ENCODE measurements at regions not wholly inside any gene's neighbourhood (a gene's known extent, or its start where the extent isn't known, plus 50 kb on each side); places are given as distances from the start of the nearest gene placed in this dataset.

DNA sequence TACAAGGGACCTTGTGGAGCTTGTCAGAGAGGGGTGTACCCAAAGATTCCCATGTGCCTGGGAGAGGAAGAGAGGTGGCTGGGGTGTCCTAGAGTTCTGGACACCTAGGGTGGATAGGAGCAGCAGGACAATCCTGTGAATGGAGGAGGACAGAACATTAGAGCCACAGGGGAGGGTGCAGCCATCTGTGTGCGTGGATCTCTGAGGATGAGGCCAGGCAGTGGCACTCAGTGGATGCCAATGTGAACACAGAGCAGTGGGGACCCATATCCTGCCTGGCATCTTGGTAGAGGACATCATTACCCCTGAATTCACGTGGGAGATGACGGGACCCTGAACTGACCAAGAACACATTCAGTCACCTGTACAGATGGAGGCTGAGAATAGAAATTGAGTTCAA, 205.3 kb downstream of the CD83 start:
- in situ Hi-C loops (cut with MboI; ENCODE audit: low sequenced_read_pairs in 4 of 4): no loop called here

DNA sequence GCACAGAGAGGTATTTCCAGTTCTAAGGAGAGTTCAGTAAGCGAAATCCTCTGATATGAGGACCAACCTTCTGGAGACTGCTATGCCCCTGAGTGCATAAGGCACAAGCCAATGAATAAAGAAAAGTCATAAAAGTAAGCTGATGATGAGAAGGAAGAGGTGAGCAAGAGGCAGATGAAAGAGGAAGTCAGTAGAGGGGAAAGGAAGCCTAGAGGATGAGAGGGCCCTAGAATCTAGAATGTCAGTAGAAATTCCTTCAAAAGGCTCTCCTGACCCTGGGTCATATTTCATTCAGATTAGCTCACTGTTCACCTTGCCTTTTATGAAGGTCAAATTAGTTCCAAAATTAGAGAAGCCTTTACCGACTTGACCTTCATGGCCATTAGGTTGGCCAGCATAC, 209.2 kb downstream of the CD83 start:
- Histone ChIP-seq H3K27me3 (no peaks in the 10 kb centered on the region), H3K27ac (no peak overlapping the region), H3K4me3 (no peak overlapping the region), H3K4me1 (no peaks in the 10 kb centered on the region), H3K36me3 (no peaks in the 10 kb centered on the region), H3K9me3 (no peaks in the 10 kb centered on the region)
- TF ChIP-seq, protein P1, sequence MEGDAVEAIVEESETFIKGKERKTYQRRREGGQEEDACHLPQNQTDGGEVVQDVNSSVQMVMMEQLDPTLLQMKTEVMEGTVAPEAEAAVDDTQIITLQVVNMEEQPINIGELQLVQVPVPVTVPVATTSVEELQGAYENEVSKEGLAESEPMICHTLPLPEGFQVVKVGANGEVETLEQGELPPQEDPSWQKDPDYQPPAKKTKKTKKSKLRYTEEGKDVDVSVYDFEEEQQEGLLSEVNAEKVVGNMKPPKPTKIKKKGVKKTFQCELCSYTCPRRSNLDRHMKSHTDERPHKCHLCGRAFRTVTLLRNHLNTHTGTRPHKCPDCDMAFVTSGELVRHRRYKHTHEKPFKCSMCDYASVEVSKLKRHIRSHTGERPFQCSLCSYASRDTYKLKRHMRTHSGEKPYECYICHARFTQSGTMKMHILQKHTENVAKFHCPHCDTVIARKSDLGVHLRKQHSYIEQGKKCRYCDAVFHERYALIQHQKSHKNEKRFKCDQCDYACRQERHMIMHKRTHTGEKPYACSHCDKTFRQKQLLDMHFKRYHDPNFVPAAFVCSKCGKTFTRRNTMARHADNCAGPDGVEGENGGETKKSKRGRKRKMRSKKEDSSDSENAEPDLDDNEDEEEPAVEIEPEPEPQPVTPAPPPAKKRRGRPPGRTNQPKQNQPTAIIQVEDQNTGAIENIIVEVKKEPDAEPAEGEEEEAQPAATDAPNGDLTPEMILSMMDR (IDR thresholded peaks at IDR 0.05 in 4 of 5, conservative IDR thresholded peaks at IDR 0.05 in 1 of 5): no peak
- no peak for TF ChIP-seq POLR2A (IDR thresholded peaks at IDR 0.05)
- intact Hi-C loops (cut with DNase I; ENCODE audit: low total_unique reads) (no loop called here), in situ Hi-C loops (cut with MboI; ENCODE audit: low sequenced_read_pairs in 4 of 4) (no loop called here)
- no peak for DNase-seq
- ATAC-seq: no peak

More for the DNA sequence above, 205.3 kb downstream of the CD83 start:
- no peak overlapping the region for H3K4me3 ChIP-seq
- H3K4me1 ChIP-seq: no peaks in the 10 kb centered on the region
- H3K9me3 ChIP-seq: no peaks in the 10 kb centered on the region
- H3K36me3 ChIP-seq: no peaks in the 10 kb centered on the region
- no peak for DNase-seq
- ATAC-seq: no peak
- H3K27me3 ChIP-seq: no peaks in the 10 kb centered on the region
- H3K27ac ChIP-seq: no peak overlapping the region
- intact Hi-C loops (cut with DNase I; ENCODE audit: low total_unique reads): no loop called here
- TF ChIP-seq POLR2A (IDR thresholded peaks at IDR 0.05): no peak
- TF ChIP-seq, protein P1 (IDR thresholded peaks at IDR 0.05 in 4 of 5, conservative IDR thresholded peaks at IDR 0.05 in 1 of 5): no peak

DNA sequence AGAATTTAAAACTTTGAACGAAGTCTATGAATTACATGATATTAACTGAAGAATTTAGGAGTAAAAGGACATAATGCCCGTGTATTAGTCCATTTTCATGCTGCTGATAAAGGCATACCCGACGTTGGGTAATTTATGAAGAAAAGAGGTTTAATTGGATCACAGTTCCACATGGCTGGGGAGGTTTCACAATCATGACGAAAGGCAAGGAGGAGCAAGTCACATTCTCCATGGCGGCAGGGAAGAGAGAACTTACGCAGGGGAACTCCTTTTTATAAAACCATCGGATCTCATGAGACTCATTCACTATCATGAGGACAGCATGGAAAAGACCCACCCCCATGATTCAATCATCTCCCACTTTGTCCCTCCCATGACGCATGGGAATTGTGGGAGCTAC, 210.6 kb downstream of the CD83 start:
- Histone ChIP-seq H3K27ac (no peak overlapping the region), H3K36me3 (no peaks in the 10 kb centered on the region), H3K27me3 (no peaks in the 10 kb centered on the region), H3K4me3 (no peak overlapping the region), H3K4me1 (no peaks in the 10 kb centered on the region), H3K9me3 (no peaks in the 10 kb centered on the region)
- in situ Hi-C loops (cut with MboI; ENCODE audit: low sequenced_read_pairs in 4 of 4) (no loop called here), intact Hi-C loops (cut with DNase I; ENCODE audit: low total_unique reads) (no loop called here)
- DNase-seq (no peak), ATAC-seq (no peak)
- TF ChIP-seq, protein P1 (IDR thresholded peaks at IDR 0.05 in 4 of 5, conservative IDR thresholded peaks at IDR 0.05 in 1 of 5): no peak
- TF ChIP-seq POLR2A (IDR thresholded peaks at IDR 0.05): no peak

DNA sequence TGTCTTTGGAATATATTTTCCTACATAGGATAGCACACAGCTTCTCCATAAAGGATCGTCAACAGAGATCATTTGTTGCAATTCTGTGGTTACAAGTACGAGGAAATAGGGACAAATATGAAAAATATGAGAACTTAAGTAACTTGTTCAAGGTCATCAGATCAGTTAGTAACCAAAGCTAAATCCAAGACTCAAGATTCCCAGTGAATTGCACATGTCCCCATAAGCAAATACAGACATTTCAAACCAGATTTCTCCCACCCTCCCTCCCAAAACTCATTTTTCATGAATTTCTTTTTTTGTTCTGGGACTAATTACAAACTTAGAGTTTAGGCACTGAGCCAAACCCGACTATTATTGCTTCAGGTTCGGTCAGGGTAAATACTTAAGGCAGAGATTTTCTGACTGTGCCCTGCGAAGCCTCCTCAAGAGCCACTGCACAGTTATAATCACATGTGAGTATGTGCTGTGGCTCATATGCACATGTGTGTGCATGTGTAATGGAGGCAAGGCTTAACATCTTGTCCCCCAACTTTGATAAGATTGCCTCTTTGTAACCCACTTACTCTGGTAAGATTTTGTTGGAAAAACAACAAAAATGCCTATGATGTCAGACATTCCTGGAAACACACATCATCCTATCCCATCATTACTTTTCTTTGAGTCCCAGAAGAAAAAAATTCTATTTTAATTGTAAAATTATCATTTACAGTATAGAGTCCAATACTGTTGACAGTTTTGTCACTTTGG, 216.2 kb downstream of the CD83 start:
- H3K9me3 ChIP-seq: no peaks in the 10 kb centered on the region
- H3K4me1 ChIP-seq: no peaks in the 10 kb centered on the region
- intact Hi-C loops (cut with DNase I; ENCODE audit: low total_unique reads) (no loop called here), in situ Hi-C loops (cut with MboI; ENCODE audit: low sequenced_read_pairs in 4 of 4) (no loop called here)
- H3K36me3 ChIP-seq: no peaks in the 10 kb centered on the region
- H3K27ac ChIP-seq: no peak overlapping the region
- DNase-seq (no peak), ATAC-seq (no peak)
- no peaks in the 10 kb centered on the region for H3K27me3 ChIP-seq
- TF ChIP-seq POLR2A (IDR thresholded peaks at IDR 0.05): no peak
- TF ChIP-seq, protein P1 (IDR thresholded peaks at IDR 0.05 in 4 of 5, conservative IDR thresholded peaks at IDR 0.05 in 1 of 5): no peak
- H3K4me3 ChIP-seq: no peak overlapping the region

DNA sequence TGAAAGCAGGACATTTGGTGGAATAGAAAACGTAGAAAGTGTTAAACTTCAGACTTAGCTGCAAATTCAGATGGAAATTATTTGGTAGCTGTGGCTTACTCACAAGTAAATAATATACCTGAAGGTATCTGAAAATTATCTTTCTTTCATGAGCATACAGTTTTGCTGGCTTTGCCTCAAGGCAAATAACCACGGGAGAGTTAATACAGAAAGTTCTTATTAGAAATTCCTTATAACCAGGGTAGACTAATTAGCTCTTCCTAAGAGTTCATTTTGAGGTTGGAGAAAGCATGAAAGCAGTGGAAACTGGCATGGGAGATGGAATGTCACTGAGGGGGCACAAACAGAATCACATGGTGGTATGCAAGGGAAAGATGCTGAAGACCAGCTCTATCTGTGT, 217.5 kb downstream of the CD83 start:
- Histone ChIP-seq H3K27me3 (no peaks in the 10 kb centered on the region), H3K36me3 (no peaks in the 10 kb centered on the region), H3K9me3 (no peaks in the 10 kb centered on the region), H3K4me1 (no peaks in the 10 kb centered on the region), H3K4me3 (no peak overlapping the region), H3K27ac (no peak overlapping the region)
- no peak for ATAC-seq
- TF ChIP-seq POLR2A (IDR thresholded peaks at IDR 0.05): no peak
- TF ChIP-seq, protein P1 (IDR thresholded peaks at IDR 0.05 in 4 of 5, conservative IDR thresholded peaks at IDR 0.05 in 1 of 5): no peak
- DNase-seq: no peak
- intact Hi-C loops (cut with DNase I; ENCODE audit: low total_unique reads) (no loop called here), in situ Hi-C loops (cut with MboI; ENCODE audit: low sequenced_read_pairs in 4 of 4) (no loop called here)
